ENCODE measurements at regions not wholly inside any gene's neighbourhood (a gene's known extent, or its start where the extent isn't known, plus 50 kb on each side); places are given as distances from the start of the nearest gene placed in this dataset.
A peak's percentile ranks its signal among the peaks of the same experiment; 100 is the strongest.

DNA sequence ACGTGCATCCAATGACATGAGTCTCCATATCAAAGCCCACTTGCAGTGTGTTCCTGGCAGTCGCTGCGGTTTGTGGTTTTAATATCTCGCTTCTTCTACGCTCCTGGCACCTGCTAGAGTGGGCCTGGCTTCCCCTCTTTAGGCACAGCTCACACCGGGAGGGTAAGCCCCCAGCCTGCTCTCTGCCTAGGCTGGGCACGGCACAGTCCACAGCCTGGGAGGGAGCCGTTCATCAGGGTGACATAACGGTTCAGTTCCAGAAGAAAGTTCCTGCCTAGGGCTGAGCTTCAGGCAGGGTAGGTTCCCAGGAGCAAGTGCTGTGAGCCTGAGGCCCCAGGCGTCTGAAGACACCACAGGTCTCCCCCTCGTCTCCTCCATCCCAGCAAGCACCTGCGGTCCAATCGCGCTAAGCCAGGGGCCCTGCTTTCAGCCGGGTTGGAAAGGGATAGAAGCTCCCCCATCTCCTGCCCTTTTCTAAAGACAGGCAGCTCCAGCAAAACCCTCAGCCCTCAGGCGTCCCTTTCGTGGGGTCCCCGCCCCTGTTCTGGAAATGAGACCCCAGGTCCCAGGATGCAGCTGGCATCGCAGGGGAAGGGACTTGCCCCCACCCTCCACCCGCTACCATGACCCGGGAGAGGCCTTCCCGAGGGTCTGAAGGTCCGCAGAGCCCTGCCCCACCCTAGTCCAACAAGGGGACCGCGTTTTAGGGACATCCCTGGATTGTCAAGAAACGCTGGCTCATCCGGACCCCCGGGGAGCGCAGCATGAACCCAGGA lies 121.6 kb upstream of the ZNF507 start:
- TF ChIP-seq, protein P1, sequence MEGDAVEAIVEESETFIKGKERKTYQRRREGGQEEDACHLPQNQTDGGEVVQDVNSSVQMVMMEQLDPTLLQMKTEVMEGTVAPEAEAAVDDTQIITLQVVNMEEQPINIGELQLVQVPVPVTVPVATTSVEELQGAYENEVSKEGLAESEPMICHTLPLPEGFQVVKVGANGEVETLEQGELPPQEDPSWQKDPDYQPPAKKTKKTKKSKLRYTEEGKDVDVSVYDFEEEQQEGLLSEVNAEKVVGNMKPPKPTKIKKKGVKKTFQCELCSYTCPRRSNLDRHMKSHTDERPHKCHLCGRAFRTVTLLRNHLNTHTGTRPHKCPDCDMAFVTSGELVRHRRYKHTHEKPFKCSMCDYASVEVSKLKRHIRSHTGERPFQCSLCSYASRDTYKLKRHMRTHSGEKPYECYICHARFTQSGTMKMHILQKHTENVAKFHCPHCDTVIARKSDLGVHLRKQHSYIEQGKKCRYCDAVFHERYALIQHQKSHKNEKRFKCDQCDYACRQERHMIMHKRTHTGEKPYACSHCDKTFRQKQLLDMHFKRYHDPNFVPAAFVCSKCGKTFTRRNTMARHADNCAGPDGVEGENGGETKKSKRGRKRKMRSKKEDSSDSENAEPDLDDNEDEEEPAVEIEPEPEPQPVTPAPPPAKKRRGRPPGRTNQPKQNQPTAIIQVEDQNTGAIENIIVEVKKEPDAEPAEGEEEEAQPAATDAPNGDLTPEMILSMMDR (IDR thresholded peaks at IDR 0.05; ENCODE audit: insufficient read depth, low read length, poor library complexity, severe bottlenecking), result no peak
- Histone ChIP-seq H3K4me3 (replicated peaks; ENCODE audit: low read depth, low read length) (no peak overlapping the region), H3K27me3 (replicated peaks; ENCODE audit: control insufficient read depth, insufficient read depth, low read length) (no peaks in the 10 kb centered on the region), H3K36me3 (ENCODE audit: control insufficient read depth, insufficient read depth, low read length) (no peaks in the 10 kb centered on the region)
- no peak for DNase-seq (ENCODE audit: extremely low read depth, insufficient read length)

DNA sequence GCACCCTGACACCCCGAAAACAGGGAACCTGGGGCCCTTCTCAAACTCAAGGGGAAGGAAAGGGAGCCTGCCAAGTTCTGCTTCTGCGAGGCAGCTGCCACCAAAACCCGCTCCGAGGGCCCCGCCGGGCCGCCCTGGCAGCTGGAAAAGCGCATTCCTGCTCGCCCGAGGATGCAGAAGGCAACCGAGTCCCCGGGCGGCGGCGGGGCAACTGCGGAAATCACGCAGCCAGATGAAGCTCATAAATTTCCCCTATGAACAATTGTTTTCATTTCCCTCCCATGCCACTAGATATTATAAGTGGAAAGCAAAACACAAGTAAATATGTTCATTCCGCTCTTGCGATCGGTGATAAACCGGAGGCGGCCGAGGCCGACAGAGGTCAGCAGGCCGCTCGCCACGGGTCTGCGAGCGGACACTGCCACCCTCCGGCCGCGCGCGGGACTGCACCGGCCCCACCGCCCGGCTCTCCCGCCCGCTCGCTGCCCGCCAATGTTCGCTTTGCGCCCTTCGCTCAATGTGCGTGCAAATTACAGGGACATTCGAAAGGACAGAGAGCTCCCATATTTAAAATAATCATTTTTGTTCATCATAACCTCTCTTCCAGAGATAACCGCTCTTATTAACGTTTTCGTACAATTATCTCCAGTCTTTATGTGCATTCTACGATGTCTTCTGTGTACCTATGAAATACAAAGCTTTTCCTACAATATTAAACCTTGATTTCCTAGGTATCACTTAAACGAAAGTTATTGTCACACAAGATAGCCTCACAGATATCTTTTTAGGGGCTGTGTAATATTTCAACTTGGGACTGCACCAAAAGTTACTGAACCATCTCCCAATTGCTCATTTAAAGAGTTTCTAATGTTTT lies 120.8 kb upstream of the ZNF507 start:
- peak; percentile 49 for DNase-seq (ENCODE audit: extremely low read depth, insufficient read length)
- TF ChIP-seq, protein P1 (IDR thresholded peaks at IDR 0.05; ENCODE audit: insufficient read depth, low read length, poor library complexity, severe bottlenecking), result peak; percentile 62
- Histone ChIP-seq H3K36me3 (ENCODE audit: control insufficient read depth, insufficient read depth, low read length) (no peaks in the 10 kb centered on the region), H3K27me3 (replicated peaks; ENCODE audit: control insufficient read depth, insufficient read depth, low read length) (no peaks in the 10 kb centered on the region), H3K4me3 (replicated peaks; ENCODE audit: low read depth, low read length) (no peak overlapping the region)

DNA sequence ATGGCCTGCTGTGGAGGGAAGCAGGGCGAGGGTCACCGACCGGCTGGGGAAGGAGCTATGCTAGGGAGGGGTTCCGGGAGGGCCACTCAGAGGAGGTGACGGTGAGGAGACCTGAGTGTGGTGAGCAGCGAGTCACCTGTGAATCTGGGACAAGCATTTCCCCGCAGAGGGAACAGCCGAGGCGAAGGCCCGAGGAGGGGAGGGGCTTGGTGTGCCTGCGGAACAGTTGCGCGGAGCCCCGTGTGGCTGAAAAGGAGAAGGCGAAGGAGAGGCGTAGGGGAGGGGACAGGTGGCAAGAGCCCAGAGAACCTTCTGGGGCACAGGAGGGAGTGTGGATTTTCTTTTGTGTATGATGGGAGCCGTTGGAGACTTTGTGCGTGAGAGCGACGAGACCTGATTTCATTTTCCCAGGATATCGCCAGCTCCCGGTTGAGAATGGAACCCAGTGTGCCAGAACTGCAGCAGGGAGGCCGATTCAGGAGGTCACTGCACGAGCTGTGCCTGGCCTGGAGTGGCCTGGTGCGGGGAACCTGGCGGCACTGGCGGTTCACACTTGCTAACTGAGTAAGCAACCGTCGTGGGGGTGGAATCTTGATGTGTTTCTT lies 117.7 kb upstream of the ZNF507 start:
- no peak for DNase-seq (ENCODE audit: extremely low read depth, insufficient read length)
- no peaks in the 10 kb centered on the region for H3K36me3 ChIP-seq (ENCODE audit: control insufficient read depth, insufficient read depth, low read length)
- TF ChIP-seq, protein P1 (IDR thresholded peaks at IDR 0.05; ENCODE audit: insufficient read depth, low read length, poor library complexity, severe bottlenecking), result no peak
- H3K27me3 ChIP-seq (replicated peaks; ENCODE audit: control insufficient read depth, insufficient read depth, low read length), result no peaks in the 10 kb centered on the region
- H3K4me3 ChIP-seq (replicated peaks; ENCODE audit: low read depth, low read length), result no peak overlapping the region

DNA sequence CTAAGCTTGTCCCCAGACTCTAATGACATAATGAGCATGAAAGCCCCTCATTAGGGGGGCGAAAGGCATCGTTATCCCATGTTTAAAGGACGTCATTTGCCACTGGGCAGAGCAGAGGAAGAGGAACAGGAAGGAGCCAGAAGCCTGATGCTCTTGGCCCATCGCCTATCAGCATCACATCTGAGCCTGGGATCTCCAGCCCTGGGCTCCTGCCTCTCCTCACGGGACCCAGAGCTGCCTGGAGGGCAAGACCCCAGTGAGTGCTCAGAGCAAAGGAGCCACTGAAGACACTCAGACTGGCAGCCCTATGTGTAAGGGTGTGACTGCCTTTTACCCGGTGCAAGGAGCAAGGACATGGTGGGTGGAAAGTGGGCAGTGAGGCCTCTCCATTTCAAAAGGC lies 115.0 kb upstream of the ZNF507 start:
- Histone ChIP-seq H3K27me3 (replicated peaks; ENCODE audit: control insufficient read depth, insufficient read depth, low read length) (no peaks in the 10 kb centered on the region), H3K4me3 (replicated peaks; ENCODE audit: low read depth, low read length) (no peak overlapping the region), H3K36me3 (ENCODE audit: control insufficient read depth, insufficient read depth, low read length) (no peaks in the 10 kb centered on the region)
- no peak for DNase-seq (ENCODE audit: extremely low read depth, insufficient read length)
- TF ChIP-seq, protein P1 (IDR thresholded peaks at IDR 0.05; ENCODE audit: insufficient read depth, low read length, poor library complexity, severe bottlenecking), result no peak

DNA sequence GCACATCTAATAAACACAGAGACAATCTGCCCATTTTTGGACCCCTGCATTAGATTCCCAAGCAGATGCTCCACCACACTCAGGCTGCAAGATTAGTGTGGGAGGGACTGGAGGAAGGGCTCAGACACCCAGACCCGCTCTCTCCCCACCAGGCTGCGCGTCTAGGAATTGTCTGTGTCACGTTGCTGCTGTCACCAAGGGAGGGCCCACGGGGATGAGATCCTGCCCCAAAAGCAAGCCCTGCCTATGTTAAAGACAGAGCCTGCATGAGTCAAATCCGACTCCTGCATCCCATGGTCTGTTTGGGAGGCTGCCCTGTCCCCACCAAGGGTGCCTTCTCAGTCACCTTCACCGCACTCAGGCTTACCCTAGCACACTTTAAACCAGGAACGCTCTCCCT lies 114.4 kb upstream of the ZNF507 start:
- DNase-seq (ENCODE audit: extremely low read depth, insufficient read length), result no peak
- H3K27me3 ChIP-seq (replicated peaks; ENCODE audit: control insufficient read depth, insufficient read depth, low read length), result no peaks in the 10 kb centered on the region
- TF ChIP-seq, protein P1 (IDR thresholded peaks at IDR 0.05; ENCODE audit: insufficient read depth, low read length, poor library complexity, severe bottlenecking), result no peak

More for the DNA sequence above, 114.4 kb upstream of the ZNF507 start:
- no peaks in the 10 kb centered on the region for H3K36me3 ChIP-seq (ENCODE audit: control insufficient read depth, insufficient read depth, low read length)
- no peak overlapping the region for H3K4me3 ChIP-seq (replicated peaks; ENCODE audit: low read depth, low read length)
